ENCODE measurements at regions not wholly inside any gene's neighbourhood (a gene's known extent, or its start where the extent isn't known, plus 50 kb on each side); places are given as distances from the start of the nearest gene placed in this dataset.

- Histone ChIP-seq H3K4me1 (ENCODE audit: insufficient read depth) (no peaks in the 10 kb centered on the region), H3K4me2 (ENCODE audit: unreplicated experiment) (no peak overlapping the region), H3K4me3 (no peak overlapping the region), H3K36me3 (ENCODE audit: low read depth) (no peaks in the 10 kb centered on the region), H3K9me3 (ENCODE audit: low read depth) (no peaks in the 10 kb centered on the region), H3K27ac (no peak overlapping the region), H2AFZ (no peak overlapping the region), H4K20me1 (ENCODE audit: insufficient read depth) (no peaks in the 10 kb centered on the region), H3F3A (ENCODE audit: insufficient read depth) (no peaks in the 10 kb centered on the region), H3K27me3 (replicated peaks; ENCODE audit: insufficient read depth) (no peaks in the 10 kb centered on the region), H3K79me2 (ENCODE audit: insufficient read depth) (no peaks in the 10 kb centered on the region), H3K9me2 (ENCODE audit: insufficient read depth) (no peaks in the 10 kb centered on the region), H3K9ac (no peak overlapping the region)
- 58 to 67% methylated on average over 7 of the region's 7 CpGs for WGBS, 2 experiments (ENCODE audit: low coverage in 1 of 2, low lambda C conversion rate in 2 of 2, missing lambda C conversion rate in 2 of 2)
- DNase-seq, result no peak
- in situ Hi-C loops (cut with MboI), result no loop called here
- no peak for TF ChIP-seq EZH2phosphoT487 (IDR thresholded peaks at IDR 0.05; ENCODE audit: insufficient read depth, low read depth)
- TF ChIP-seq EZH2 (IDR thresholded peaks at IDR 0.05; ENCODE audit: insufficient read depth, poor library complexity, severe bottlenecking), result no peak
Measured at GRCh38 chr13:105960326-105960725, 575.1 kb downstream of the EFNB2 start.

- no peak overlapping the region for H2AFZ ChIP-seq
- no peaks in the 10 kb centered on the region for H3K4me1 ChIP-seq (ENCODE audit: insufficient read depth)
- no peaks in the 10 kb centered on the region for H3K9me3 ChIP-seq (ENCODE audit: low read depth)
- no peak overlapping the region for H3K4me2 ChIP-seq (ENCODE audit: unreplicated experiment)
- no peaks in the 10 kb centered on the region for H3K79me2 ChIP-seq (ENCODE audit: insufficient read depth)
- H3F3A ChIP-seq (ENCODE audit: insufficient read depth), result no peaks in the 10 kb centered on the region
- no peak overlapping the region for H3K4me3 ChIP-seq
- TF ChIP-seq EZH2phosphoT487 (IDR thresholded peaks at IDR 0.05; ENCODE audit: insufficient read depth, low read depth) (no peak), EZH2 (IDR thresholded peaks at IDR 0.05; ENCODE audit: insufficient read depth, poor library complexity, severe bottlenecking) (no peak)
- H3K27me3 ChIP-seq (replicated peaks; ENCODE audit: insufficient read depth), result no peaks in the 10 kb centered on the region
- no peak overlapping the region for H3K9ac ChIP-seq
- WGBS, 2 experiments (ENCODE audit: low coverage in 1 of 2, low lambda C conversion rate in 2 of 2, missing lambda C conversion rate in 2 of 2), result 68 to 69% methylated on average over 6 of the region's 6 CpGs
- no peaks in the 10 kb centered on the region for H4K20me1 ChIP-seq (ENCODE audit: insufficient read depth)
- no peaks in the 10 kb centered on the region for H3K36me3 ChIP-seq (ENCODE audit: low read depth)
- H3K9me2 ChIP-seq (ENCODE audit: insufficient read depth), result no peaks in the 10 kb centered on the region
- H3K27ac ChIP-seq, result no peak overlapping the region
- no peak for DNase-seq
- in situ Hi-C loops (cut with MboI), result no loop called here
Measured at GRCh38 chr13:105959876-105960275, 575.6 kb downstream of the EFNB2 start.

- Histone ChIP-seq H3K36me3 (ENCODE audit: low read depth) (no peaks in the 10 kb centered on the region), H3F3A (ENCODE audit: insufficient read depth) (no peaks in the 10 kb centered on the region), H4K20me1 (ENCODE audit: insufficient read depth) (no peaks in the 10 kb centered on the region), H3K9ac (no peak overlapping the region), H3K4me2 (ENCODE audit: unreplicated experiment) (no peak overlapping the region), H3K27me3 (replicated peaks; ENCODE audit: insufficient read depth) (no peaks in the 10 kb centered on the region), H3K4me1 (ENCODE audit: insufficient read depth) (no peaks in the 10 kb centered on the region), H3K79me2 (ENCODE audit: insufficient read depth) (no peaks in the 10 kb centered on the region), H2AFZ (no peak overlapping the region), H3K27ac (no peak overlapping the region), H3K4me3 (no peak overlapping the region), H3K9me3 (ENCODE audit: low read depth) (no peaks in the 10 kb centered on the region), H3K9me2 (ENCODE audit: insufficient read depth) (no peaks in the 10 kb centered on the region)
- 19 to 21% methylated on average over 7 of the region's 7 CpGs for WGBS, 2 experiments (ENCODE audit: low coverage in 1 of 2, low lambda C conversion rate in 2 of 2, missing lambda C conversion rate in 2 of 2)
- no peak for DNase-seq
- in situ Hi-C loops (cut with MboI), result no loop called here
- TF ChIP-seq EZH2 (IDR thresholded peaks at IDR 0.05; ENCODE audit: insufficient read depth, poor library complexity, severe bottlenecking) (no peak), EZH2phosphoT487 (IDR thresholded peaks at IDR 0.05; ENCODE audit: insufficient read depth, low read depth) (no peak)
Measured at GRCh38 chr13:105957769-105958438, 577.6 kb downstream of the EFNB2 start.

- no peaks in the 10 kb centered on the region for H3K36me3 ChIP-seq (ENCODE audit: low read depth)
- no peaks in the 10 kb centered on the region for H3K4me1 ChIP-seq (ENCODE audit: insufficient read depth)
- no peak for TF ChIP-seq EZH2 (IDR thresholded peaks at IDR 0.05; ENCODE audit: insufficient read depth, poor library complexity, severe bottlenecking)
- TF ChIP-seq EZH2phosphoT487 (IDR thresholded peaks at IDR 0.05; ENCODE audit: insufficient read depth, low read depth), result no peak
- no peaks in the 10 kb centered on the region for H4K20me1 ChIP-seq (ENCODE audit: insufficient read depth)
- H3K27ac ChIP-seq, result no peak overlapping the region
- H3K9me2 ChIP-seq (ENCODE audit: insufficient read depth), result no peaks in the 10 kb centered on the region
- H3K4me2 ChIP-seq (ENCODE audit: unreplicated experiment), result no peak overlapping the region
- in situ Hi-C loops (cut with MboI), result no loop called here
- WGBS, 2 experiments (ENCODE audit: low coverage in 1 of 2, low lambda C conversion rate in 2 of 2, missing lambda C conversion rate in 2 of 2), result 53 to 58% methylated on average over 6 of the region's 6 CpGs
- H2AFZ ChIP-seq, result no peak overlapping the region
- H3K9ac ChIP-seq, result no peak overlapping the region
- H3K9me3 ChIP-seq (ENCODE audit: low read depth), result no peaks in the 10 kb centered on the region
- H3K27me3 ChIP-seq (replicated peaks; ENCODE audit: insufficient read depth), result no peaks in the 10 kb centered on the region
- H3K4me3 ChIP-seq, result no peak overlapping the region
- no peak for DNase-seq
- no peaks in the 10 kb centered on the region for H3K79me2 ChIP-seq (ENCODE audit: insufficient read depth)
- H3F3A ChIP-seq (ENCODE audit: insufficient read depth), result no peaks in the 10 kb centered on the region
Measured at GRCh38 chr13:105956921-105957320, 578.5 kb downstream of the EFNB2 start.

- H2AFZ ChIP-seq, result no peak overlapping the region
- no peaks in the 10 kb centered on the region for H3K4me1 ChIP-seq (ENCODE audit: insufficient read depth)
- no peaks in the 10 kb centered on the region for H3K9me3 ChIP-seq (ENCODE audit: low read depth)
- no peaks in the 10 kb centered on the region for H3K36me3 ChIP-seq (ENCODE audit: low read depth)
- H3K27me3 ChIP-seq (replicated peaks; ENCODE audit: insufficient read depth), result no peaks in the 10 kb centered on the region
- 14% methylated on average over 3 of the region's 3 CpGs for WGBS, 2 experiments (ENCODE audit: low coverage in 1 of 2, low lambda C conversion rate in 2 of 2, missing lambda C conversion rate in 2 of 2)
- DNase-seq, result no peak
- no peak for TF ChIP-seq EZH2phosphoT487 (IDR thresholded peaks at IDR 0.05; ENCODE audit: insufficient read depth, low read depth)
- TF ChIP-seq EZH2 (IDR thresholded peaks at IDR 0.05; ENCODE audit: insufficient read depth, poor library complexity, severe bottlenecking), result no peak
- no peak overlapping the region for H3K4me3 ChIP-seq
- H3F3A ChIP-seq (ENCODE audit: insufficient read depth), result no peaks in the 10 kb centered on the region
- no peaks in the 10 kb centered on the region for H3K79me2 ChIP-seq (ENCODE audit: insufficient read depth)
- H3K9ac ChIP-seq, result no peak overlapping the region
- in situ Hi-C loops (cut with MboI), result no loop called here
- no peaks in the 10 kb centered on the region for H4K20me1 ChIP-seq (ENCODE audit: insufficient read depth)
- no peak overlapping the region for H3K27ac ChIP-seq
- H3K4me2 ChIP-seq (ENCODE audit: unreplicated experiment), result no peak overlapping the region
- H3K9me2 ChIP-seq (ENCODE audit: insufficient read depth), result no peaks in the 10 kb centered on the region
Measured at GRCh38 chr13:105952973-105953290, 582.5 kb downstream of the EFNB2 start.
